A549 (cell line): ENCODE measurements at regions not wholly inside any gene's neighbourhood (a gene's known extent, or its start where the extent isn't known, plus 50 kb on each side); places are given as distances from the start of the nearest gene placed in this dataset.

Experiments used
- CHD4 ChIP-seq: fragments of 200-600 bp; sonication (generic); IDR thresholded peaks from 2 replicates; pipeline ENCODE4 v1.6.1; 2016; ENCODE audit warnings: antibody characterized with exemption, mild to moderate bottlenecking, borderline replicate concordance
- NPAS2 ChIP-seq: fragments of 250-450 bp; sonication (Bioruptor Pico); IDR thresholded peaks from 2 replicates; pipeline ENCODE4 v1.8.0; 2022; ENCODE audit warnings: mild to moderate bottlenecking, moderate library complexity, borderline replicate concordance
- POLR2A ChIP-seq: IDR thresholded peaks from 2 replicates; pipeline ENCODE4 v1.6.1; 2012; ENCODE audit warnings: mild to moderate bottlenecking, low read length
- RCOR1 ChIP-seq: fragments of 150-350 bp; IDR thresholded peaks from 2 replicates; pipeline ENCODE4 v1.6.1; 2014; ENCODE audit warnings: antibody characterized with exemption, low read length, low read depth
- TF ChIP-seq, protein P1 (sequence below): fragments of >200 bp; sonication (Bioruptor Twin); formaldehyde crosslinking; IDR thresholded peaks from 3 replicates; pipeline ENCODE4 v1.5.1; 2016
- TF ChIP-seq, protein P2 (sequence below): fragments of 250-450 bp; sonication (Bioruptor Pico); IDR thresholded peaks from 2 replicates; pipeline ENCODE4 v1.5.0; 2021; ENCODE audit warnings: mild to moderate bottlenecking, moderate library complexity, borderline replicate concordance

DNA sequence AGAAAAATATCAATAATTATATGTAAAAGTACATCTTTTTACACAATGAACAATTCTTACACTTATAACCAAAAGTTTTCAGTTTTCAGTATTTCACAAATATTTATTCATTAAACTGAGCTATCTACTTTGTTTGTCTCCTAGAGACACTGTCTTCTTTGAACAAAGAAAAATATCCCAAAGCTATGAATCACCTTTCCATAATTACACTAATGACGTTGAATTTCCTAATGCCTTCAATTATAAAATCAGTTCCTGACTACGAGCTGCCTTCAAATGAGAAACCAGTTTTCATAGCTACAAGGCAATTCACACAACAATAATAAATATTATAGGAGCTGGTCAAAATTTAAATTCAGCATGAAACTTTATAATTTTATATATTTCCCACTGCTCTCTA, 201.8 kb upstream of the BRINP3 start:
- TF ChIP-seq RCOR1 (no peak), CHD4 (no peak), POLR2A (no peak), NPAS2 (CRISPR knock-in tag) (no peak)
- TF ChIP-seq, protein P1, sequence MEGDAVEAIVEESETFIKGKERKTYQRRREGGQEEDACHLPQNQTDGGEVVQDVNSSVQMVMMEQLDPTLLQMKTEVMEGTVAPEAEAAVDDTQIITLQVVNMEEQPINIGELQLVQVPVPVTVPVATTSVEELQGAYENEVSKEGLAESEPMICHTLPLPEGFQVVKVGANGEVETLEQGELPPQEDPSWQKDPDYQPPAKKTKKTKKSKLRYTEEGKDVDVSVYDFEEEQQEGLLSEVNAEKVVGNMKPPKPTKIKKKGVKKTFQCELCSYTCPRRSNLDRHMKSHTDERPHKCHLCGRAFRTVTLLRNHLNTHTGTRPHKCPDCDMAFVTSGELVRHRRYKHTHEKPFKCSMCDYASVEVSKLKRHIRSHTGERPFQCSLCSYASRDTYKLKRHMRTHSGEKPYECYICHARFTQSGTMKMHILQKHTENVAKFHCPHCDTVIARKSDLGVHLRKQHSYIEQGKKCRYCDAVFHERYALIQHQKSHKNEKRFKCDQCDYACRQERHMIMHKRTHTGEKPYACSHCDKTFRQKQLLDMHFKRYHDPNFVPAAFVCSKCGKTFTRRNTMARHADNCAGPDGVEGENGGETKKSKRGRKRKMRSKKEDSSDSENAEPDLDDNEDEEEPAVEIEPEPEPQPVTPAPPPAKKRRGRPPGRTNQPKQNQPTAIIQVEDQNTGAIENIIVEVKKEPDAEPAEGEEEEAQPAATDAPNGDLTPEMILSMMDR: no peak
- TF ChIP-seq, protein P2, sequence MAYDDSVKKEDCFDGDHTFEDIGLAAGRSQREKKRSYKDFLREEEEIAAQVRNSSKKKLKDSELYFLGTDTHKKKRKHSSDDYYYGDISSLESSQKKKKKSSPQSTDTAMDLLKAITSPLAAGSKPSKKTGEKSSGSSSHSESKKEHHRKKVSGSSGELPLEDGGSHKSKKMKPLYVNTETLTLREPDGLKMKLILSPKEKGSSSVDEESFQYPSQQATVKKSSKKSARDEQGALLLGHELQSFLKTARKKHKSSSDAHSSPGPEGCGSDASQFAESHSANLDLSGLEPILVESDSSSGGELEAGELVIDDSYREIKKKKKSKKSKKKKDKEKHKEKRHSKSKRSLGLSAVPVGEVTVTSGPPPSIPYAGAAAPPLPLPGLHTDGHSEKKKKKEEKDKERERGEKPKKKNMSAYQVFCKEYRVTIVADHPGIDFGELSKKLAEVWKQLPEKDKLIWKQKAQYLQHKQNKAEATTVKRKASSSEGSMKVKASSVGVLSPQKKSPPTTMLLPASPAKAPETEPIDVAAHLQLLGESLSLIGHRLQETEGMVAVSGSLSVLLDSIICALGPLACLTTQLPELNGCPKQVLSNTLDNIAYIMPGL (CRISPR knock-in tag): no peak
